GM19397 (cell line): ENCODE measurements at regions not wholly inside any gene's neighbourhood (a gene's known extent, or its start where the extent isn't known, plus 50 kb on each side); places are given as distances from the start of the nearest gene placed in this dataset.
"Not testable (repeated sequence)": the region's sequence is repeated elsewhere in the genome, so short reads cannot be mapped to it uniquely, and the experiment has no call there.

ENCODE experiments used
- ATAC-seq: cut with Tn5 transposase; IDR thresholded peaks from one replicate; pipeline ENCODE4 v1.9.1; 2021; ENCODE audit warnings: mild to moderate bottlenecking, moderate library complexity; ENCODE audit not compliant: unreplicated experiment

GRCh38 chr5:29230591-29230990 is 1962.9 kb upstream of the CDH6 start:
- ATAC-seq, result no peak

- no peak for ATAC-seq
These were observed 1964.0 kb upstream of the CDH6 start for GRCh38 chr5:29229461-29229860.

- ATAC-seq, result no peak
These were observed 1975.3 kb upstream of the CDH6 start for GRCh38 chr5:29218138-29218537.

GRCh38 chr5:29214839-29215238 is 1978.6 kb upstream of the CDH6 start:
- ATAC-seq, result no peak

- no peak for ATAC-seq
These were observed 1980.0 kb upstream of the CDH6 start for GRCh38 chr5:29213475-29213874.

GRCh38 chr5:29208024-29208423 is 1985.5 kb upstream of the CDH6 start:
- no peak for ATAC-seq

- ATAC-seq, result no peak
These were observed 1990.4 kb upstream of the CDH6 start for GRCh38 chr5:29203049-29203448.

- no peak for ATAC-seq
These were observed 1995.6 kb upstream of the CDH6 start for GRCh38 chr5:29197631-29198454.

GRCh38 chr5:29193972-29194371 is 1999.5 kb upstream of the CDH6 start:
- ATAC-seq, result no peak

GRCh38 chr5:29191269-29192048 is 2002.0 kb upstream of the CDH6 start:
- not testable (repeated sequence) for ATAC-seq

- not testable (repeated sequence) for ATAC-seq
These were observed 2003.1 kb upstream of the CDH6 start for GRCh38 chr5:29190398-29190797.

- not testable (repeated sequence) for ATAC-seq
These were observed 2007.1 kb upstream of the CDH6 start for GRCh38 chr5:29186380-29186779.

GRCh38 chr5:29185558-29185957 is 2007.9 kb upstream of the CDH6 start:
- ATAC-seq, result no peak

GRCh38 chr5:29175774-29176173 is 2017.7 kb upstream of the CDH6 start:
- ATAC-seq, result no peak

- no peak for ATAC-seq
These were observed 2022.9 kb upstream of the CDH6 start for GRCh38 chr5:29170599-29170998.

- ATAC-seq, result no peak
These were observed 2023.6 kb upstream of the CDH6 start for GRCh38 chr5:29169886-29170285.

GRCh38 chr5:29162297-29162696 is 2031.2 kb upstream of the CDH6 start:
- no peak for ATAC-seq

GRCh38 chr5:29161399-29162291 is 2031.8 kb upstream of the CDH6 start:
- ATAC-seq, result no peak

GRCh38 chr5:29157975-29158374 is 2035.5 kb upstream of the CDH6 start:
- no peak for ATAC-seq

- no peak for ATAC-seq
These were observed 2042.6 kb upstream of the CDH6 start for GRCh38 chr5:29150840-29151239.

- ATAC-seq, result no peak
These were observed 2044.9 kb upstream of the CDH6 start for GRCh38 chr5:29148581-29148980.
